Vagina (tissue), 2 donors: ENCODE measurements at regions not wholly inside any gene's neighbourhood (a gene's known extent, or its start where the extent isn't known, plus 50 kb on each side); places are given as distances from the start of the nearest gene placed in this dataset.

Source experiments
- CTCF ChIP-seq, 3 experiments: fragments of 450-650 bp in 2 of 3; fragments of 200-600 bp in 1 of 3; sonication (generic) in 1 of 3; IDR thresholded peaks; one replicate each; pipeline ENCODE4 v1.5.1; 2017 to 2019; ENCODE audit warnings: antibody characterized with exemption in 3 of 3, mild to moderate bottlenecking in 2 of 3, moderate library complexity in 2 of 3
- POLR2A ChIP-seq, 2 donors: fragments of 450-650 bp; IDR thresholded peaks; one replicate each; pipeline ENCODE4 v1.6.1; 2017; ENCODE audit warnings: antibody characterized with exemption in 2 of 2, mild to moderate bottlenecking in 2 of 2, moderate library complexity in 2 of 2

DNA sequence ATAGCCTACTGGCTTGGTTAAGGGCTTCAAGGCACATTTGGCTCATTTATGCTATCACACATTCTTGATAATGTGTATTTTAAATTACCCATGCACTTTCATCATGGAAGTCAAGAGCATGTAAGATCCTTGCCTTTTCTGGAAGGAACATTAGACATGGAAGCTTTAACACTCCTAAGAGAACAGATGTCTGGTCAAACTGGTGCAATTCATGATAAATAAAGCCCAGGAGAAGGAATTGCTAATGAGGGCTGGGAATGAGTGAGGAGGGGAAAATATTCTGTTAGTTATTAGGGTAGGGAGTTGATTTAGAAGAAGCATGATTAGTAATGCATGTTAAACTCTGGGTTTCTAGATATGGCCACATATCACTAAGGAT, 688.6 kb upstream of the CITED2 start:
- TF ChIP-seq POLR2A (IDR thresholded peaks at IDR 0.05) = no peak
- TF ChIP-seq CTCF (IDR thresholded peaks at IDR 0.05) = no peak
